M059J (cell line): ENCODE measurements at regions not wholly inside any gene's neighbourhood (a gene's known extent, or its start where the extent isn't known, plus 50 kb on each side); places are given as distances from the start of the nearest gene placed in this dataset.

Source experiments
- DNase-seq: peaks from one replicate; pipeline ENCODE4 v3.0.0-alpha.2; 2012; ENCODE audit warnings: low read depth

DNA sequence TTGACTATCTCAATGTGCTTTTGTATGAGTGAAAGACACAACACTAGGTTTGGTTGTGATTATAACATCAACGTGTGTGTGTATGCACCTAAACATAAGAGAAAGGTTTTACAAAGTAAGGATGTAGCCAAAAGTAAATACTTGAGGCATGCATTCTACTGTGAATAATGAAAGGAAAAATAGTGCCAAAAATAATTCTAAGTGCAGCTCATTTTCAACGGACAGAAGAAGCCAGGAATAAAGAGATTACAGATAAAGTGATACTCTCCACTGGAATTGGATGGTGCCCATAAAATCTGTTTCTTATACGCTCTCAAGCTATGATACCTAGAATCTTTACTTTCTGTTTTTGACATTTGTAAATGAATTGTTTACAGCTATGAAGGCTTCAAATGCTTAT, 135.0 kb upstream of the TMEM72 start:
- DNase-seq = no peak

DNA sequence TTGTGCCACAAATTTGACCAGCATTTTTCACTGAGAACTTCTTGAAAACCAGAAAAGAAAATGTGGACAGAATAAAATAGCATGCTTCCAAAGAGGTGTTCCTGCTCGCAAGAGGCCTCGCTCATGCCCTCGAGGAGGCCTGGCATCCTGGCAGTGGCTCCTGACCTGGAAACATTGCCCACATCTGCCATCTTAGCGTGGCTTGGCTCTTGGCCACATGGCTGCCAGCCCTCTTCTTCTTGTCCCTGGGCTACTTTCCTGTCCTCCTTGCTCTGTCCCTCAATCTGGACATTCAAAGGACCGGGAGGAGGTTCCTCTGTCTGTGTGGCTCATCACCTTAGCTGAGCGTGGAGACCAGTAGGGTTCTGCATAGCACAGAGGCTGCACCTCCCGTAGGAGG, 131.6 kb upstream of the TMEM72 start:
- DNase-seq = no peak

DNA sequence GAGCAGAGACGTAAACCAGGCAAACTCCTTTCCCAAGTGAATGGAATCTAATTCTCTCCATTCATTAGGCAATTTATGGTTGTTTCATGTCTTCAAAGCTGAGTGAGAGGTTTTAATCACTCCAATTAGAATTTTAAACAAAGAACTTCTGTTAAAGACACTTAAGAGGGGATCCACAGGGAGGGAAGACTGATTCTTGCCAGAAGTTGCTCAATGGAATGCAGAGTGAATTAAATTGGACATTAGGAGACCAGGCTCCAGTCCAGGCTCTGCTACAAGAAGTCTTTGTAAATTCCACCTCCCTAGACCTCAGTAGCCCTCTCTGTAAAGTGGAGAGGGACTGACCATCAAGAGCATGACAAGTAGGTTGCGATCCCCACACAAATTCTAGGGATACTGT, 130.7 kb upstream of the TMEM72 start:
- DNase-seq = no peak

DNA sequence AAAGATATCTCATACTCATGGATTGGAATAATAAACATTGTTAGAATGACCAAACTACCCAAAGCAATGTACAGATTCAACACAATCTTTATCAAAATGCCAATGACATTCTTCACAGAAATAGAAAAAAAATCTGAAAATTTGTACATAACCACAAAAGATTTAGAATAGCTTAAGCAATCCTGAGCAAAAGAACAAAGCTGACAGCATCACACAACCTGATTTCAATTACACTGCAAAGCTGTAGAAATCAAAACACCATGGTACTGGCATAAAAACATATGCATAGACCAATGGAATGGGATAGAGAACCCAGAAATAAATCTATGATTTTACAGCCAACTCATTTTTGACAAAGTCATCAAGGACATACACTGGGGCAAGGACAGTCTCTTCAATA, 130.0 kb upstream of the TMEM72 start:
- no peak for DNase-seq

DNA sequence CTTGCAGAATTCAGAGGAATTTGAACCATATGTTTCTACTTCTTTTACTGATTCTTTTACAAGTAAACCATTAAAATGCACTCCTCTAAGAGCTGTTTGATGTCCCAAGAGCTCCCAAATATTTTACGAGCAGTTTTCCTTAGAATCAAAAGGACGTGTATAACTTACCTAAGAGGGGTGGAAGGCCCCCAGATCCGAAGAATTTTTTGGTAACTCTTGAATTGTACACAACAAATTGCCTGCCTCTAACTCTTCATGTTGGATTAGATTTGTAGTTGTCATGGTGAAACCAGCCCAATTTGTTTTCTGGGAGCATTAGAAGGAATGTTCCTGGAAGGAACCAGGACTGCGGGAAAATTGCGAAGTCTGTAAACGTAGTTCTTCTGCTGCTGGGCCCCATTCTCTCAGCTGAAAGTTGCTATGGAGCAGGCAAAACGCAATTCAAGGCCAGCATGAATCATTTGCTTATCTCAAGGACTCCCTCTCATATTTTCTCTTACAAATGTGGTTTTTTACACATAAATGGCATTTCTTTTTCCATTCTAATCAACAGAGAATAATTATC, 124.8 kb upstream of the TMEM72 start:
- peak; percentile 84 for DNase-seq

DNA sequence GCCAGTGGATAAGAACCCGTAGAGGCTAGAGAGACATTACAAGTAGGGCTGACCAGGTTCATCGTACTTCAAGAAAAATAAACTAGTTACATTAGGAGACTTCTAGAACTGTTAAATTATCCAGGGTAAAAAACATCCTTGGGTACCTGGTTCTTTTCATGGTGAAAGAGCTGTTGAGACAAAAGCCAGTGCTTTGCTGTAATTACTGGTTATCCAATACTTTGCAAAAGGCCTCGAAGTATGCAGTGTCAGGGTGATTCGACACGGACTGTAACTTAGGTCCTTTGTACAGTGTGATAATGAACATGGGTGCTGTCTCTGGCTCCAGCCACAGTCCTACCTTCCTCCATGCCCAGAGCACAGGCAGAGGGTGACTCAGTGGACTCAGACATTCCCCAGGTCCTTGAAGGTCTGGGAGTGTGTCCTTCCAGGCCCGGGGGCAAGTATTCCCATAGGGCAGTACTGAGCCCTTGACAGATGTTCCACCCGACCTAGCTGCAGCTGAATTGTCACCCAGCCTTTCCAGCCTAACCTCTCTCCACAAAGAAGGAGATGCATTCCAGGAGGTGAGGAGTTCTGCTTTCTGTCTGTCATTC, 123.6 kb upstream of the TMEM72 start:
- DNase-seq = peak; percentile 61

DNA sequence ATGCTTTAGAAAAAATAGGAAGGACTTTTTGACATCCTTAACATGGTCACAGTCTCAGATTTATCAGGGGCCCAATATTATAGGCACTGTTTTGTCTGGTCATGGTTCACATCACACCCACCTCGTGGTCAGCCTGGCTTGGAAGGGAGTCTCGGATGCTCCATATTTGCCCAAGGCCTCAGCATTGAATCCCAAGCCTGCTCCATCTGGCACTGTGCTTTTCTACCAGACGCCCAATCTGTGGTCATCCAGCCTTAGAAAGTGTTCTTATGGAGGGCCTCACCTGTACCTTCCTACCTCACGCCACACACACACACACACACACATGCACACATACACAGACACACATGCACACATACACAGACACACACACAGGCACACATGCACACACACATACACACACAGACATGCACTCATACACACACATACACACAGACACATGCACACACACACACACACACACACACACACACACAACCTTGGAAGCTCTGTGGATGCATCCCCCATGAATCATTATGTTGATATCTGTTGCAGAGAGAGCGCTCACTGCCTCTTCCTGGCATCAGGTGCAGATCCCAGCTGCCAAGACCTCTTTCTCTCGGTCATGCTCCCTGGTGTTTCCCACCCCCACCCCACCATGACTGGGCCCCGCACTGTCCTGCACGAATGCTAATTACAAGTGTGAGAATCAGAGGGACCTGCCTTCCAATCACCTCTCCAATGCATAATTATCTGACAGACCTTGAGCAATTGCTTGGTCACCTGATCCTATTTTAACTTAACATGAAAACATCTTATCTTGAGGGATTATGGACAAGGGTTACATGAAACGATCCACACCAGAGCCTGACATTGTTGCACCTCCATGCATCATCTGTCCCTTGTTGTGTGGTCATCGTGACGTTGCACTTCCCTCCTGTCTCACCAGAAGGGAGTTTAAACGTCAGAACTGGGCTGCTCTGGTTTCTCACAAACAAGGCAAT, 122.7 kb upstream of the TMEM72 start:
- DNase-seq = peak; percentile 38

DNA sequence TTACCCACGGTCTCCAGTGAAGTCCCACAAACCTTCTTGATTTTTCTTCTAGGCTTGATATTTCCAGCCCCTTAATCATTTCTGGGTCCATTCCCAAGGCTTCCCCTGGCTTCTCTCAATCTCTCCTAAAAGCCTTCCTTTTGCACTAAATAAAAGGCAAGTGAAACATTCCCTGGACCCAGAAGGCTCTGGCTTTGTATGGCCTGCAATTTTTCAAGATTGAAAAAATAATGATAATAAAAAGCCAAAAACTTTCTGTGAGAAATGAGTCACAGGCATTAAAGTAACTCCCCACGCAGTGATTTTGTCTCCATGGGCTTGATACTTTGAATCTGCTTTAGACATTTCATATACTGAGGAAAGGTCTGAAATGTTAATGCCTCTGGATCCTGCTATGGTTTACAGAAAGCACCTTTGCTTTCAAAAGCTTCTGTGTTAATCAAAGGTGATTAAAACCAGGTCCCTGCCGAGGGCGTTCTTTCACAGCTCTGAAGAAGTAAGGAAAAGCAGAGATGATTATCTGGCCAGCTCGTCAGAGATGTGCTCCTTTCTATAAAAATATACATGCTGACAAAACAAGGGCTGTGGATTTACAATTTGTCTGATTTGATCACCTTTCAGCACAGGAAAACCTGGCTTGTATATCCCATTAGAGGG, 118.9 kb upstream of the TMEM72 start:
- no peak for DNase-seq

DNA sequence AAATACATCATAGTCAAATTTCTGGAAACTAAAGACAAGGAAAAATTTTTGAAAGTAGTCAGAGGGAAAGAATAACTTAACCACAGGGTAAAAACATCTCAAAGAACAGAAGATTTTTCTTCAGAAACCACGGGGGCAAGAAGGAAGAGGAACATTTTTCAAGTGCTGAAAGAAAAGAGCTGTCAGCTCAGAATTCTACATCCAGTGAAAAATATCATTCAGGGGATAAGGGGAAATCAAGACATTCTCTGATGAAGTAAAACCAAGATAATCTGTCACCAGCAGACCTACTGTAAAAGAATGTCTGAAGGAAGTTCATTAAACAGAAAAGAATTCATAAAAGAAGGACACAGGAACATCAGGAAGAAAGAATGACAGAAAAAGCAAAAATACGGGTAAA, 111.2 kb upstream of the TMEM72 start:
- DNase-seq = no peak

DNA sequence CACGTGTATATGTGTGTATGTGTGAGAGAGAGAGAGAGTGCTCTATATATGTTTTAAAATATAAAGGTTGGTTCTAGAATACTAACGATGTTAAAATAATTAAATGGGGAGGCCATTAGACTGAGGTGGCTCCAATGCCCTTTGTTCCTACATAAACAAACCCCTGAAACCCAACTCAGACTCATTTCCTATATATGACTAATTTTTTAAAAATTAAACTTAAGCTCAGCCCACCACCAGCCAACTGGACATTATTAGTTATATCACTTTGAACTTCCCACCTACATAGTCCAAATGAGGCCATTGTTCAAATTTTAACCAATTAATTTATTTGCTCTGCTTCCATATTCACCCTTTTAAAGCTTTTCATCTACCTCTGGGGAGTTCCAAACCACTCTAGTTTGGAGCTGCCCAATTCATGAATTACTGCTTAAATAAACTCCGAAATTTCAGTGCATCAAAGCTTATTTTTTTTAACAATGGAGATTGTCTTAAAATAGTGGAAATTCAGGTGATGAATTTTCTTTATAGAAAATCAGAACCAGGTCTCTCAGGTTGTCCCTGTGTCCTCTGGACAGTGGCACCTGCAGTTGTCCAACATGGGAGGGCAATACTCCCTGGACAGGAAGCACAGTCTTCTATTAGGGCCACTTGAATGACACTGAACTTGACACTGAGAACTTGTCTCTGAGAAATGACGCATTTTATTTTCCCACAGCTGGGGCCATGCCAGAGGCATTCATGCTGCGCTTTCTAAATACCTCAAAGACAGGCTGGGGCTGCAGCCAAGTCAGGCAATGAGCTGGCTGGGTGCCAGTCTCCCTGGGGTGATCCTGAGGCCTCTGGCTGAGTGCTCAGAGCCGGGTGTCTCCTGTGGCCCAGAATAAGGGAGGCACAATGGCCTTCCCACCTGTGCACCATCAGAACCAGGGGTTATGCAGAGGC, 109.5 kb upstream of the TMEM72 start:
- peak; percentile 99 for DNase-seq

DNA sequence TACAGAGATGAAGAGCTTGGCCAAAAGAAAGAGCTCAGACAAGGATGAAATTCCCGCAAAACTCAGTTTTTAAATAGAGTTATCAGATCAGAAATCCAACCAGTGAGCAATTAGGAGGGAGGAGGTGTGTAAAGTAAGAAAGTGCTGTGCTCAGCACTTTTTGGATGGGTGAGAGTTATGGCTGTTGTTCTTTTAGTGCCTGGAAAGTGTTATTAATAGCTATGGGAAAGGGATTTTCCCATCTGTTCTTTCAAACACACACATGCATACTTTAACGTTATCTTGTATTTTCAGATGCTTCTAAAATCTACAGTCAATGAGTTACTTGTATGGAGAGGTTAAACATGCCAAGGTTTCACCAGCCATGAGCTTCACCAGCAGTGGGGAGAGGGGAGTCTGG, 107.3 kb upstream of the TMEM72 start:
- DNase-seq = no peak

DNA sequence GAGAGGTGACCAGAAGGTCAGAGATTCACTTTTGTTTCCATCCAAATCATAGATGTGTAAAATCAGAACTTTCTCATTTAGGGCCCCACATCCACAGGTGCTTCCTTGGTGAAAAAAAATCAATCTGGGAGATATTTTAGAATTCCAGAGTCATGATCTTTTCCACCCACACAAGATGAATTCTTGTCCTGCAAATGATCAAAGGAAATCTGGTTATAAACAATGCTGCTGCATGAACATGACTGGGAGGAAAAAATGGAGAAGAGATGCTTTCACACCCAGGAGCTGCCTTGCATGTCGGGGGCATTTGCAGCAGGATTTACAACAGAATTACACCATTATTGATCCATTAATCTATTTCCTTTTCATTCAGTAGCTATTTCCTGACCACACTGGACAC, 106.5 kb upstream of the TMEM72 start:
- peak; percentile 23 for DNase-seq

DNA sequence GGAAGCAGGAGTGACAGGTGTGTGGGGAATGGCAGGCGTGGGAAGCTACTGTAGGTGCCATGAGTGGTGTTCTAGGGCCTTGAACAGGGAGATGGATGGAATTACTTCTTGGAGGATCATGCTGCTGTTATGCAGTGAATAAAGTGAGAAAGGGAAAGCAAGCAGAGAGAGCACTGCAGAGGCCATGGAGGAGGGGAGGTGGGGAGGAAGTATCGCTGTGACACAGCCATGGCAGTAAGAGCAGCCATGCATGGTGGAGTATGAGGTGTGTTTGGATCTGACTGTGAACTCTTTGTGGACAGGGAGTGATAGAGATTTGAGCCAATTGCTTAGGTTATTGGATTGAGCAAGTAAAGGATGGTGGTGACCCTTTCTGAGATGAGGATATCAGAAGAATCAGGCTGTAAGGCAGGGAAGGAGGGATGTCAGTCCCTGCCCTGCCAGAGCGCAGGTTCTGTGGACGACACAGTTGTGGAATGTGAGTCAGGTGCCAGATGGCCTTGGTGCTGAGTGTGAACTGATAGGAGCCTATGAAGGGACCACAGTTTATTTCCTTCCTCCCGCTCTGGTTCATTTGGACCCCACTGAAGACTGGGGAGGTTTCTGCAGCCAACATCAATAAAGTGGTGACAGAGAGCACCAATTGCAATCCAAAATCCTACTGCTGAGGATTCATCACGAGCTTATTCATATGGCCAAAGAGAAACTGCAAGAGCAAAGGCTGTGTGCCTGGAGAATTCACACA, 105.5 kb upstream of the TMEM72 start:
- DNase-seq = no peak

DNA sequence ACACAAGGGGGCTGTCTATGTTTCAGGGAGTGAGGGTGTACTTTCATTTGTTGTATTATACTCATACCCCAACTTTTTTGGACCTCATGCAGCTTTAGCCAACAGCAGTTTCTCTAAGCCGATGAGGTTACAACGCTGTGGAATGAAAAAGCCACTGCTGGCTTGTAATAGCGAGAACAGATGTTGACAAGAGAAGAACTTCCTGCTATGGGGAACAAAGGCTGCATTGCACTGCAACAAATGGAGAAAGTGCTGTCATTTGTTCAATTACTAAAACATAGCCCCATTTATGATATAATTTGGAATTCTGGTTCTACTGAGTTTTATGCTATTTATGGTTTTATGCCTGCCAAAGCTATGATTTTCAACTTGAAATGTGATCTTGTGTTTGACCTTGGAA, 104.2 kb upstream of the TMEM72 start:
- DNase-seq = no peak

DNA sequence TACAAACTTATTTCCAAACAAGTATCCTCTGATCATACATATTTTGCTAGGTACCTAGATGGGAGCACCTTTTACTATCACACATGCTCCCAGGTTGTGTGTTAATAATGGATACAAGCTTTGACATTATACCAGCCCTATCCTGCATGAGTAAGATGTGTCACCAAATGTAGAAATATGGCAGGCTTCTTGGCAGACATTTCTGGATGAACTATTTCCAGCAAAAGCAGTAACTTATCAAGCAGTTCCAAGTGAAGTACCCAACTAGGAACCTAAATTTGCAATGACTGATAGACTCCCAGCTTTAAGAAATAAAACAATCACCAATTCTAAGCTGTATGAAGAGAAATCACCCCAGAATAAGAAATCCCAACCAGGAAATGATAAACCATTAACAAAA, 103.7 kb upstream of the TMEM72 start:
- DNase-seq = no peak

DNA sequence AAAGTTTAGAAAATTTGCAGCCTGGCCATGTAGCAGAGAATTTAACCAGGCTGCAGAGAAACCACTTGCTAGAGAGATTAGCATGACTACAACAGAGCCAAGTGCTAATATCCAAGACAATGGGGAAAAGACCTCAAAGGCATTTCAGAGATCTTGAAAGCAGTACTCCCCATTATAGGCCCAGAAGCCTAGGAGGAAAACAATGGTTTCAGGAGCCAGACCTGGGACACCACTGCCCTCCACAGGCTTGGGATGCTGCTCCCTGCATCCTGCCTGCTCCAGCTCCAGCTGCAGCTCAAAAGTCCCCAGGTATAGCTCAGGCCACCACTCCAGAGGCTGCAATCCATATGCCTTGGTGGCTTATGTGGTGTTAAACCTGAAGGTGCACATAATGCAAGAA, 101.5 kb upstream of the TMEM72 start:
- peak; percentile 53 for DNase-seq

DNA sequence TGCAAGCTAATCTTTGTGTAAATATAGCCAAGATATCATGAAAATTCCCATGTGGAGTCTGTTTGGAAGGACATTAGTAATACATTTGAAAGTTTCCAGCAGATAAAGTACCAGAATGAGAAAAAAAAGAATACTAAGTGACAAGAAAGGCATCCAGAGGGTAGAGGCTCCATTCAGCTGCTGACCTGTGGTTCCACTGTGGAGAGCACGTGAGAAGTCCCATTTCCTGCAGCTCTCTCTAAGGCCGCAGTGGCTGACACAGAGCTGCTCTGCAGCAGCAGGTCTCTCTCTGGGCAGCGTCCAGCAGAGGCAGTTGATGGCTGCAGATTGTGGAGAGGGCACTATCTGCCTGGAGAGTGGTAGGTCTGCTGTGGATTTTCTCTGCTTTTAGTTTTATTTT, 100.1 kb upstream of the TMEM72 start:
- peak; percentile 36 for DNase-seq

DNA sequence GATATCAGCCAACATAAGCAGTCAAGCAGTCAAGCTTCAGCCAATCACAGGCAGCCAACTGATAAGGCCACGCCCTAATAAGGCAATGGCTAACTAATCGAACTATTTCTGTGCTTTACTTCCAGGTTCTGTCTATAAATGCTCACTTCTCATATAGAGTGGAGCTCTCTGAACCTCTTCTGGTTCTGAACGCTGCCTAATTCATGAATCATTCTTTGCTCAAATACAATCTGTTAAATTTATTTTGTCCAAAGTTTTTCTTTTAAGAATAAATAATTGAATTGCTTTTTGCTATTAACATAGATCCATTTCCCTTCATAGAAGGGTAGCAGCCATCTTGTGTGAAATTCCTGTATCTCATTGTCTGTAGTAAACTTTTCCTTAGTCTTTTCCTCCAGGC, 97.9 kb upstream of the TMEM72 start:
- DNase-seq = no peak

DNA sequence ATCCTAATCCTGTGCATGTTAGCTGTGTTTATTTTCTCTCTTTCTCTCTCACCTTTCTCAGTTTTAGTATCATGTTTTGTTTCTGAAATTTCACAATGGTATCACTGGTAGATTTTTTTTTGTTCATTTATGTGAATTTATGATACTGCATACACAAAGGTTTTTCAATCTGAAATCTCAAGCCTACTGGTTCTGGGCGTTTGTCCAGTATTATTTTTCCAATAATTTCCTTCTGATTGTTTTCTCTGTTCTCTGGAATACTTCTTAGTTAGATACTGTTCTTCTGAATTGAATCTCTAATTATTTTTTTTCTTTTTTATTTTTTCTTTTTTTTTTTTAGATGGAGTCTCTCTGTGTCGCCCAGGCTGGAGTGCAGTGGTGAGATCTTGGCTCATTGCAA, 96.2 kb upstream of the TMEM72 start:
- no peak for DNase-seq

DNA sequence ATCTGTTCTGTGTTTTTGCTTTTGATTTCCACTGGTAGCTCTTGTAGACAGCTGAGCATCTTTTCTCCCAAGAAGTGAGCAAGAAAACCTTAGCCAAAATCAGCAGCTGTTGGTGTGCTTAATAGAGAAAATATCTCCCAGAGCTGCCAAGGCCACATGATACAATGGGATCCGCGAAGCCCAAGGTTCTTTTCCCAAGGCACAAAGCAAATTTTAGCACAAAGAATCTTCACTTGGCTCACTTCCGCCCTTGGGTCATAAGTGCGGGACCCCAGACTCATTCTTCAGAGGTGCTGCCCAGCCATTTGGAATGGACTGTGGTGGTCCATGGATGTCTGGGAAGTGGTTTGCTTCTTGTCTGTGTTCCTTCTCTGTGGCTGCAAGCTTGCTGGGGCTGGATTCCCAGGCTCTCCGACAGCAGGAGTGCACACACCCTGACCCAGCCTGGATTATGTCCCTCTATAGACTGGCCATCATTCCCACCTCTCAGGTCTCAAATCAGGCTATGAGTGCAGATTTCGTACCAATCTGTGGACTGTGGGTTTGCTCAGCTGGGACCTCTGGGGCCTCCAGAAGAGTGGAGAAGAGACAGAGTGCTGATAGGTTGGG, 93.0 kb upstream of the TMEM72 start:
- DNase-seq = no peak
